SK-N-MC (cell line): ENCODE measurements at regions not wholly inside any gene's neighbourhood (a gene's known extent, or its start where the extent isn't known, plus 50 kb on each side); places are given as distances from the start of the nearest gene placed in this dataset.

Experiments
- EZH2 ChIP-seq: fragments of 200-600 bp; sonication (generic); IDR thresholded peaks from one replicate; pipeline ENCODE4 v1.6.1; 2017; ENCODE audit warnings: antibody characterized with exemption
- FOXP2 ChIP-seq: optimal IDR thresholded peaks from 2 replicates; pipeline ENCODE3; 2011; ENCODE audit warnings: mild to moderate bottlenecking, moderate library complexity; ENCODE audit not compliant: insufficient read depth; ENCODE audit errors: extremely low read length, control extremely low read depth
- POLR2AphosphoS5 ChIP-seq: IDR thresholded peaks from 2 replicates; pipeline ENCODE4 v1.6.1; 2012; ENCODE audit warnings: mild to moderate bottlenecking, low read depth, low read length, borderline replicate concordance

- TF ChIP-seq EZH2 (no peak), POLR2AphosphoS5 (no peak), FOXP2 (no peak)
These were observed 198.5 kb downstream of the TTLL2 start for GRCh38 chr6:167523426-167523825.
